NCI-H69 (cell line): ENCODE measurements at regions not wholly inside any gene's neighbourhood (a gene's known extent, or its start where the extent isn't known, plus 50 kb on each side); places are given as distances from the start of the nearest gene placed in this dataset.
A peak's percentile ranks its signal among the peaks of the same experiment; 100 is the strongest.

Source experiments
- DNase-seq: peaks from one replicate; lab custom pipeline; 2025; lab: John Stamatoyannopoulos, UW

DNA sequence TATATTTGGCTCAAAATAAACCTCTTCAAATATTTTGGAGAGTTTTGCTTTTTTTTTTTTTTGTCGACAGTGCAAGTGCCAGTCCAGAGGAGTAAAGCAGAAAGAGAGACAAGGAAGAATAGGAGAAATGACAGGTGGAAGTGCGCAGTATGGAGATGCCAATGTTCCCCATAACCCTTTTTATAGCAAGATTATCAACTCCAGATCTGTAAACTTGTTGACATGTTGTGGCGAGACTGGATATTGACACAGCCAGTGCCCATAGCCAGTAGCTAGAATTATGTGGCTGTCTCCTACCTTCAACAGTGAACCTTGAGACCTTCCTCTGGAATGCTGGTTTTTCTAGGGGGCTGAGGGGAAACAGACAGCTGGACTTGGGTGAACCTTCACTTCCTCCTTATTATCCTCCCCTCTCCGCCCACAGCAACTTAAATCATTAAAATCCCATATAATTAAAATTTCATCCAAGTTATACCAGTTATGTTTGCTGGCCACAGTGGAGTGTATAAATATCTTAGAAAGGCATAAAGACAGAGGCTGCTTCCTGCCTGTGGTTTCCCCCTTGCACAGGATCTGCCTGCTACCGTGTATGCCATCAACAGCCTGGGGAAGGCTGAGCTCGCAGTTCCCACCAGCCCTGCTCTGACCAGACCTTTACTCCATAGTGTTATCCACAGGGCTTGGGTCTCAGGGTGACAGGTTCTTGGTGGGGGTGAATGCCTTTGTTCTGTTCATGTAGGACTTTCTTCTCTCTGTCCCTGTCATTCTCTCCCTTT, 112.3 kb upstream of the ANKH start:
- DNase-seq, result no peak

DNA sequence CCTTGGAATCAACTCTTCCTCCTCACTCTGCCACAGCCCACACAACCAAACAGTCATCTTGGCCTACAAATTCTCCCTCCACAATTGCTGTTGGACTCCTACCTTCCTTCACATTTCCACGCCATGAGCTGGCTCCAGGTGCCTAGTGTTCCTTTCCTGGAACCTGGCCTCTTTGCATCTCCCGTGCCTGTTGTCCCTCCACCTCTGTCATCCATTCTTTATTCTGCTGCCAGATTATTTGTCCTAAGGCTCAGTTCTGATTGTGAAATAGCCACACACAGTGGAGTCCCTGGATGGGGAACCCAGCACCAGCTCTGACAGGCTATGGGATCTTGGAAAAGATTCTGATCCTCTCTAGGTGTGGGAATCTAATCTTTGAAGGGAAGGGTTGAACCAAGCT, 109.1 kb upstream of the ANKH start:
- DNase-seq, result no peak

DNA sequence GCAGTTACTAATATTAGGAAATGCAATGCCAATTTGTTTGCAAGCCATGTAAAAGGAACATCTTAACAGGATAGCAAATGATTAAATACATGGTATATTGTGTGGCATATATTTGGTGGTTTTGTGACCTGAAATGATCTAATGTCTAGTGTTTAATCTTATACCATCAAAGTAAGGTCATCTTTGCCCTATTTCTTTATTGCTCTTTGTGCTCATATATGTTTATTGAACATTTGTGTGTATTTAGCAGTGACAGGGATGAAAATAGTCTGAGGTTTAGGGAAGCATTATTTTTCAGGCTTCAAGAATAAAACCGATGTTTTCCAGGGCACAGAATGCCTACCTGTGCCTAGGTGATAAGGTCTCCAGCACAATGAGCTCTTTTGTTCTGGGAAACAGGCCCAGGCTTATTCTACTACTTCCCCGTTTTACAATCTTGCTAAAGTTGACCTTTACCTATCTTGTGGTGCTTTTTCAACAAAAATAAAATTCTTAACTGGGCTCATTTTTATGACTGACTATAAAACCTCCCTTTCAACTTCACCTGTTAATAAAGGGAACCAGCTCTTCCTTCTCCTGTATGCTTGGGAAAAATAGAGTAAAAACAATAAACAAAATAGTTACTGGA, 105.6 kb upstream of the ANKH start:
- DNase-seq, result no peak

DNA sequence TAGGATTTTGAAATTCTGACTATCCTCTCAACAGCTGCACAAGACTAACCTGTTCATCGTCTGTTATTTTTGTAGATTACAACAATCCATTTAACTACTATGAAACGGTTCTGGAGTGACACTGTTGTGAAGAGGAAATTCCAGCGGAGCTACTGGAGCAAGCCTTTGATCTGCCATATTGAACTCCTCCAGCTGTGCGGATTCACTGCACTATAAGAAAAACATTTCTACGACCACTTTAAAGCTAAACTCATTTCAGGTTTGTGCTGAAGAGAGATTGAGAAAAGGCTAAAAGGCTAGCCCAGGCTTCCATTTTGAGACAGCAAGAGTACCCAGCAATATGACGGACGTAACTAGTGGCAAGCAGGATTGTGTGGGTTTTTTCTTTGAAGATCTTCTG, 104.9 kb upstream of the ANKH start:
- no peak for DNase-seq

- no peak for DNase-seq
These were observed 100.3 kb upstream of the ANKH start for GRCh38 chr5:14971873-14972272.

GRCh38 chr5:14968796-14969195, 97.2 kb upstream of the ANKH start:
- DNase-seq, result no peak

GRCh38 chr5:14967166-14967565, 95.6 kb upstream of the ANKH start:
- no peak for DNase-seq

DNA sequence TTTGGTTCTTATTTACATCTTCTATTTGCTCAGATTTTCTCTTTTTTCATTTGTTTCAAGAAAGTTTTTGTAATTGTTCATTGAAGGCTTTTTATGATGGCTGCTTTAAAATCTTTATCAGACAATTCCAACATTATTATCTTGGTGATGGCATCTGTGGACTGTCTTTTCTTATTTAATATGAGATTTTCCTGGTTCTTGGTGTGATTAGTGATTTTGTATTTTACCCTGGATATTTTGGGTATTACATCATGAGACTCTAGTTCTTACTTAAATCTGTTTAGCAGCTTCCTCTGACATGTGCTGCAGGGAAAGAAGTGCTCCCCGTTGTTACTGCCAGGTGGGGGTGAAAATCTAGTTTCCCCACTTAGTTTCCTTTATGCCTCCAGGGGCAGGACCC, 94.2 kb upstream of the ANKH start:
- DNase-seq, result no peak

DNA sequence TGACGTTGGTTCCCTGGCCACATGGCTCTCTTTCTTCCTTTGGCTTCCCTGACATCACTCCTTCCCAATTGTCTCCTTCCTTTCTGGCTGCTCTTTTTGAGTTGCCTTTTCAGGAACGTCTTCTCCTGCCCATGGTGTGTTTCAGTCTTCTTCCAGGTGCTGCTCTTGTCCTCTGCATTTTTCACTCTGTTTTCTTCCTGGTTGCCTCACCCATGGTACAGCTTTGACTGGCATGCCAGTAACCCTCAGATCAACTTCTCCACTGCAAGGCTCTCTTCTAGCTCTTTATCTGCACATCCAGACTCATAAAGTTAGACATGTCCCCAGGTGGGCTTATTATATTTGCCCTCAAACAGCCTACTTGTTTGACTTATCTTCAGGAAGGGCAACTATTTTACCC, 91.0 kb upstream of the ANKH start:
- no peak for DNase-seq

DNA sequence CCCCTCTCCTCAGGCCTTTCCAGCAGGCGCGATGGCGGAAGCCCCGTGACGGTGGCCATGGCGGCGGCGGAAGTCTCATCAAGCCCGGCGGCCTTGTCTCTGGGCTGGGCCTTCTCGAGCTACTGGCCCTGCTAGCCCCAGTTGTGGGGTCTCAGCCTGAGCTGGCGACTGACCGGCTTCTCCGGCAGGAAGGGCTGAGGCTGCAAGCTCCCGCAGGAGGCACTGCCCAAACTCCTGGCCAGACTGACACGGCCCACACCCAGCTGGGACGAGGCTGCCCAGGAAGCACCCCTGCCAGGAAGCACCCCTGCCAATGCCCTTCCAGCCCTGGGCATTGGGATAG, 88.5 kb upstream of the ANKH start:
- DNase-seq, result no peak

- DNase-seq, result no peak
These were observed 88.0 kb upstream of the ANKH start for GRCh38 chr5:14959399-14960119.

GRCh38 chr5:14958188-14958587, 86.6 kb upstream of the ANKH start:
- no peak for DNase-seq

- DNase-seq, result no peak
These were observed 85.0 kb upstream of the ANKH start for GRCh38 chr5:14956423-14957046.

GRCh38 chr5:14954616-14955343, 83.2 kb upstream of the ANKH start:
- no peak for DNase-seq

DNA sequence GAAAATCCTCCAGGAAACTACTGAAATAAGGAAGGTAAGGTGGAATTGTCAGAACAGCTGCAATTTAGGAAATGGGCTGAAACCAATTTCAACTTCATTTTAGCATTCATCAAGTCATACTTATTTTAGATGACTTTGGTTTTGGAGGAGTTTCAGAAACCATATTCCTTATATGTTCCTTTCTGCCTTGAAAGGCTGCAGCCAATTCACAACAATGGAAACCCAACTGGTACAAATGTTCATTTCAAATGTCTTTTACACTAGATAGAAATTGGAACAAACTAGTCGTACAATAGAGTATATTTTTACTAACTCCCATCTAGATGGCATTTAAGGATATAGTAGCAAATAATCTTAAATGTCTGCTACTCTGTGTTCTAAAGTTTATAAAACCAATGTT, 82.6 kb upstream of the ANKH start:
- no peak for DNase-seq

DNA sequence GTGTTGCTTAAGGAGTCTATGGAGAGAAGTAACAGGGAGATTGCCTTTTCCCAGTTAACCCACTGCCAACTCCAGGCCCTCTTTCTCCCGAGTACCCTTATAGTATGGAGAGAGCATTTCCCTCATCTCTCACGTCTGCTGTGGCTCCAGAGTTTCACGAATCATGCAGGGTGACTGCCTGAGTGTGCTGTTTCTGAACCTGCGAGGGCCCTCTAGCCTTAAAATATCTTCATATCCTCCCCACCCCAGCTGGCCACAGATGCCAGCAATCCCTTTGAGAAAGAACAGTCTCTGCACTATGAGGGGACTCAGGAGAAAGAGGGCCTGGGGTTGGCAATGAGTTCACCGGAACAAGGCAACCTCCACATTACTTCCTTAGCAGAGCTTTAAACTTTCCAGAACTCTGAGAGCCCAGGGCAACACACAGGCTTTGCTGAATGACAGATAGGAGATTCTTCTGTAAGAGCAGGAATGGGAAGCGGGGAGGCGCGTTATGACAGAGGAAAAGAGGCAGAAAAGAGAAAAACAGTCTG, 81.6 kb upstream of the ANKH start:
- DNase-seq, result no peak

DNA sequence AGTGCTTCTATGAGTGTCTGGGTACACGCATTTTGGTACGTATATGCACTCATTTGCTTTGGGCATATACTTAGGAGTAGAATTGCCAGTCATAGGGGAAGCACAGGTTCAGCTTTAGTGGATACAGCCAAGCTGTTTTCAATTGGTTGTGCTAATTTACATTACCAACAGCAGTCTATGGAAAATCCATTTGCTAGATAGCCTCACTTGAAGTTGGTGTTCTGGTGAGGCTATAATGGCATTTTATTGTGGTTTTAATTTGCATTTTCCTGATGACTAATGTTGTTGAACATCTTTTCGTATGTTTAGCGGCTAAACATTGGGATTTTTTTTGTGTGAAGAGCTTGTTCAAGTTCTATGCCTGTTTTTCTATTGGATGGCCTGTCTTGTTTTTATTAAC, 76.8 kb upstream of the ANKH start:
- DNase-seq, result no peak

- DNase-seq, result peak; percentile 59
These were observed 75.4 kb upstream of the ANKH start for GRCh38 chr5:14946815-14947620.

DNA sequence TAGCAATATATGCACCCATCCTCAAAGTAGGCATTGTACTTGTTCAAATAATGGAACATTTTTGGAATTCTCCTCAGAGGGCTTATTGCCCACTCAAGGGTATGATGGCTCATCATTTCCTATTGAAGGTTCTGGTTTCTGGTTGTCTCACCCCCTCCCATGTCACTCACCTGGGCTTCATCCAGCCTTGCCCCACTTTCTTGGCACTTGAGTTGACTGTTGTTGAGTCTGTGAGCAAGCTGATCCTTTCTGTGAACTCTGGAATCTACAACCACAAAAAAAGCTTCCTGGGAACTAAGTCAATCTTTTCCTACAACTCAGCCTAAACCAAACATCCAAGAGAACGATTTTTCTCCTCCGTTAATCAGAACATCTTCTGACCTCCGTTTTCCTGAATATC, 73.9 kb upstream of the ANKH start:
- no peak for DNase-seq

DNA sequence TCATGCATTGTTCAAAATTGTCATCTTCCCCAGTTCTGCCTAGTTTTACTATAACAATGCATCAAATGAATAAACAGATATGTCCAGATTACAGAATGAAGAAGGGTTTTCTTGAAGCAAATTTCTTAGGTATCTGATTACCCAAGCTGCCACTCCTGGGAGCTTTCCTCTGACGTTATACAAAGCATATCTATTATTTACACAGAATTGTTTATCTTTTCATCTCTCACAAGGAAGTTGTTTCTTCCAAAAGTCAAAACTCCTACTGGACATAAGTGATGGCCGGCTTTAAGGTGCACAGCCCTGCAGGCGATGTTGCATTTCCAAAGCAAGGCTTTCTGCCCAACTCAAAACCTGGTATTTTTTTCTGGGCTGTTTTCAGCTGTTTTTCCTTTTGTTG, 73.4 kb upstream of the ANKH start:
- DNase-seq, result no peak

- no peak for DNase-seq
These were observed 72.8 kb upstream of the ANKH start for GRCh38 chr5:14944350-14944739.
